ENCODE measurements at regions not wholly inside any gene's neighbourhood (a gene's known extent, or its start where the extent isn't known, plus 50 kb on each side); places are given as distances from the start of the nearest gene placed in this dataset.

- Histone ChIP-seq H3K4me3 (ENCODE audit: low read depth, low read length) (no peak overlapping the region), H3K36me3 (no peaks in the 10 kb centered on the region), H3K27me3 (no peaks in the 10 kb centered on the region), H3K9me3 (no peaks in the 10 kb centered on the region), H3K4me1 (no peaks in the 10 kb centered on the region)
- TF ChIP-seq CTCF (IDR thresholded peaks at IDR 0.05; ENCODE audit: low read depth, low read length): no peak
- DNase-seq: no peak
Observed at GRCh38 chr18:47415881-47416280, 164.4 kb upstream of the SKOR2 start.

GRCh38 chr18:47413327-47413726 is 161.9 kb upstream of the SKOR2 start:
- H3K9me3 ChIP-seq: no peaks in the 10 kb centered on the region
- H3K4me1 ChIP-seq: no peaks in the 10 kb centered on the region
- H3K27me3 ChIP-seq: no peaks in the 10 kb centered on the region
- no peak for DNase-seq
- no peaks in the 10 kb centered on the region for H3K36me3 ChIP-seq
- H3K4me3 ChIP-seq (ENCODE audit: low read depth, low read length): no peak overlapping the region
- no peak for TF ChIP-seq CTCF (IDR thresholded peaks at IDR 0.05; ENCODE audit: low read depth, low read length)

- Histone ChIP-seq H3K27me3 (no peaks in the 10 kb centered on the region), H3K4me3 (ENCODE audit: low read depth, low read length) (no peak overlapping the region), H3K36me3 (no peaks in the 10 kb centered on the region), H3K9me3 (no peaks in the 10 kb centered on the region), H3K4me1 (no peaks in the 10 kb centered on the region)
- TF ChIP-seq CTCF (IDR thresholded peaks at IDR 0.05; ENCODE audit: low read depth, low read length): no peak
- DNase-seq: no peak
Observed at GRCh38 chr18:47412924-47413323, 161.5 kb upstream of the SKOR2 start.

GRCh38 chr18:47411159-47411558 is 159.7 kb upstream of the SKOR2 start:
- H3K27me3 ChIP-seq: no peaks in the 10 kb centered on the region
- no peaks in the 10 kb centered on the region for H3K4me1 ChIP-seq
- H3K36me3 ChIP-seq: no peaks in the 10 kb centered on the region
- no peak for DNase-seq
- no peak overlapping the region for H3K4me3 ChIP-seq (ENCODE audit: low read depth, low read length)
- TF ChIP-seq CTCF (IDR thresholded peaks at IDR 0.05; ENCODE audit: low read depth, low read length): no peak
- no peaks in the 10 kb centered on the region for H3K9me3 ChIP-seq

GRCh38 chr18:47410139-47410538 is 158.7 kb upstream of the SKOR2 start:
- Histone ChIP-seq H3K4me3 (ENCODE audit: low read depth, low read length) (no peak overlapping the region), H3K4me1 (no peaks in the 10 kb centered on the region), H3K36me3 (no peaks in the 10 kb centered on the region), H3K27me3 (no peaks in the 10 kb centered on the region), H3K9me3 (no peaks in the 10 kb centered on the region)
- TF ChIP-seq CTCF (IDR thresholded peaks at IDR 0.05; ENCODE audit: low read depth, low read length): no peak
- DNase-seq: no peak

- no peaks in the 10 kb centered on the region for H3K27me3 ChIP-seq
- no peak overlapping the region for H3K4me3 ChIP-seq (ENCODE audit: low read depth, low read length)
- TF ChIP-seq CTCF (IDR thresholded peaks at IDR 0.05; ENCODE audit: low read depth, low read length): no peak
- no peaks in the 10 kb centered on the region for H3K4me1 ChIP-seq
- no peak for DNase-seq
- no peaks in the 10 kb centered on the region for H3K36me3 ChIP-seq
- H3K9me3 ChIP-seq: no peaks in the 10 kb centered on the region
Observed at GRCh38 chr18:47409519-47409918, 158.1 kb upstream of the SKOR2 start.
